Stomach (tissue), 4 donors: ENCODE measurements at regions not wholly inside any gene's neighbourhood (a gene's known extent, or its start where the extent isn't known, plus 50 kb on each side); places are given as distances from the start of the nearest gene placed in this dataset.

Experiments
- CTCF ChIP-seq, 7 experiments: fragments of 450-650 bp in 4 of 7; fragments of 200-600 bp in 3 of 7; sonication (generic) in 3 of 7; IDR thresholded peaks; one replicate each; pipeline ENCODE4 v1.5.1; 2016 to 2019; ENCODE audit warnings: antibody characterized with exemption in 7 of 7, control low read depth in 2 of 7, mild to moderate bottlenecking in 1 of 7
- POLR2A ChIP-seq, 4 donors: fragments of 450-650 bp; IDR thresholded peaks; one replicate each; pipeline ENCODE4 v1.6.1; 2016; ENCODE audit warnings: antibody characterized with exemption in 4 of 4, control low read depth in 2 of 4, mild to moderate bottlenecking in 1 of 4, moderate library complexity in 1 of 4
- POLR2AphosphoS5 ChIP-seq, 3 donors: sonication (generic); formaldehyde crosslinking; IDR thresholded peaks; one replicate each; pipeline ENCODE4 v1.6.1; 2016; ENCODE audit warnings: antibody characterized with exemption in 3 of 3

- no peak for TF ChIP-seq CTCF (IDR thresholded peaks at IDR 0.05)
- no peak for TF ChIP-seq POLR2AphosphoS5 (IDR thresholded peaks at IDR 0.05)
- no peak for TF ChIP-seq POLR2A (IDR thresholded peaks at IDR 0.05)
These were observed 407.1 kb downstream of the ZPLD1 start for GRCh38 chr3:102841866-102842265.
